ENCODE measurements at regions not wholly inside any gene's neighbourhood (a gene's known extent, or its start where the extent isn't known, plus 50 kb on each side); places are given as distances from the start of the nearest gene placed in this dataset.

GRCh38 chr13:33472446-33472845 lies 186.9 kb upstream of the STARD13 start:
- no peaks in the 10 kb centered on the region for H4K20me1 ChIP-seq (ENCODE audit: insufficient read depth)
- H3K9me2 ChIP-seq (ENCODE audit: insufficient read depth, low read length) = no peaks in the 10 kb centered on the region
- no peaks in the 10 kb centered on the region for H3K27me3 ChIP-seq (ENCODE audit: insufficient read depth, low read depth, low read length)
- H3K4me3 ChIP-seq (ENCODE audit: low read length) = no peak overlapping the region
- H3K79me2 ChIP-seq (replicated peaks; ENCODE audit: insufficient read depth, low read length) = no peaks in the 10 kb centered on the region
- H3K36me3 ChIP-seq (ENCODE audit: insufficient read depth, low read length) = no peaks in the 10 kb centered on the region
- no peak for TF ChIP-seq MXI1 (conservative IDR thresholded peaks at IDR 0.05; ENCODE audit: poor library complexity, severe bottlenecking)
- TF ChIP-seq TAF1 (IDR thresholded peaks at IDR 0.05; ENCODE audit: low read depth) = no peak
- TF ChIP-seq POLR2AphosphoS5 (IDR thresholded peaks at IDR 0.05) = no peak
- no peak for TF ChIP-seq REST (IDR thresholded peaks at IDR 0.05; ENCODE audit: borderline replicate concordance)
- no peak for TF ChIP-seq EP300 (conservative IDR thresholded peaks at IDR 0.05; ENCODE audit: poor library complexity, severe bottlenecking)
- no peak for TF ChIP-seq RAD21 (conservative IDR thresholded peaks at IDR 0.05)
- TF ChIP-seq CTCF (IDR thresholded peaks at IDR 0.05; ENCODE audit: poor library complexity, severe bottlenecking) = no peak
- H2AFZ ChIP-seq (ENCODE audit: low read depth, low read length) = no peak overlapping the region
- H3F3A ChIP-seq (ENCODE audit: insufficient read depth, low read length, poor library complexity, severe bottlenecking) = no peaks in the 10 kb centered on the region
- no peak overlapping the region for H3K27ac ChIP-seq (ENCODE audit: low read length)
- H3K9me3 ChIP-seq (ENCODE audit: low read length) = no peaks in the 10 kb centered on the region
- H3K4me2 ChIP-seq (ENCODE audit: low read length) = no peak overlapping the region
- H3K9ac ChIP-seq (ENCODE audit: low read length) = no peak overlapping the region

GRCh38 chr13:33479105-33479504 lies 193.6 kb upstream of the STARD13 start:
- no peaks in the 10 kb centered on the region for H3K9me3 ChIP-seq (ENCODE audit: low read length)
- no peaks in the 10 kb centered on the region for H3K79me2 ChIP-seq (replicated peaks; ENCODE audit: insufficient read depth, low read length)
- no peak overlapping the region for H3K4me3 ChIP-seq (ENCODE audit: low read length)
- H3K27me3 ChIP-seq (ENCODE audit: insufficient read depth, low read depth, low read length) = no peaks in the 10 kb centered on the region
- no peak overlapping the region for H3K9ac ChIP-seq (ENCODE audit: low read length)
- H3F3A ChIP-seq (ENCODE audit: insufficient read depth, low read length, poor library complexity, severe bottlenecking) = no peaks in the 10 kb centered on the region
- no peak overlapping the region for H2AFZ ChIP-seq (ENCODE audit: low read depth, low read length)
- no peaks in the 10 kb centered on the region for H3K36me3 ChIP-seq (ENCODE audit: insufficient read depth, low read length)
- no peak overlapping the region for H3K4me2 ChIP-seq (ENCODE audit: low read length)
- no peaks in the 10 kb centered on the region for H4K20me1 ChIP-seq (ENCODE audit: insufficient read depth)
- H3K27ac ChIP-seq (ENCODE audit: low read length) = no peak overlapping the region
- TF ChIP-seq EZH2 (IDR thresholded peaks at IDR 0.05; ENCODE audit: borderline replicate concordance, insufficient read depth, low read length, poor library complexity, severe bottlenecking) (no peak), SMC3 (conservative IDR thresholded peaks at IDR 0.05; ENCODE audit: poor library complexity) (no peak), RAD21 (conservative IDR thresholded peaks at IDR 0.05) (no peak), REST (IDR thresholded peaks at IDR 0.05; ENCODE audit: borderline replicate concordance) (no peak), POLR2AphosphoS5 (IDR thresholded peaks at IDR 0.05) (no peak)
- no peaks in the 10 kb centered on the region for H3K9me2 ChIP-seq (ENCODE audit: insufficient read depth, low read length)
